ENCODE measurements at regions not wholly inside any gene's neighbourhood (a gene's known extent, or its start where the extent isn't known, plus 50 kb on each side); places are given as distances from the start of the nearest gene placed in this dataset.

GRCh38 chr3:95348879-95349278, 1286.0 kb downstream of the NSUN3 start:
- no peak for DNase-seq (ENCODE audit: low spot score in 2 of 2)
- Histone ChIP-seq H3K4me1 (no peaks in the 10 kb centered on the region), H3K9me3 (no peaks in the 10 kb centered on the region), H3K27me3 (no peaks in the 10 kb centered on the region), H3K36me3 (no peaks in the 10 kb centered on the region), H3K4me3 (no peak overlapping the region), H3K27ac (no peak overlapping the region)
- no peak for TF ChIP-seq EP300 (IDR thresholded peaks at IDR 0.05)
- no peak for TF ChIP-seq POLR2AphosphoS5 (IDR thresholded peaks at IDR 0.05)
- TF ChIP-seq CTCF (IDR thresholded peaks at IDR 0.05), result no peak
- TF ChIP-seq POLR2A (IDR thresholded peaks at IDR 0.05), result no peak
- 86% methylated on average over 3 of the region's 3 CpGs for WGBS

DNA sequence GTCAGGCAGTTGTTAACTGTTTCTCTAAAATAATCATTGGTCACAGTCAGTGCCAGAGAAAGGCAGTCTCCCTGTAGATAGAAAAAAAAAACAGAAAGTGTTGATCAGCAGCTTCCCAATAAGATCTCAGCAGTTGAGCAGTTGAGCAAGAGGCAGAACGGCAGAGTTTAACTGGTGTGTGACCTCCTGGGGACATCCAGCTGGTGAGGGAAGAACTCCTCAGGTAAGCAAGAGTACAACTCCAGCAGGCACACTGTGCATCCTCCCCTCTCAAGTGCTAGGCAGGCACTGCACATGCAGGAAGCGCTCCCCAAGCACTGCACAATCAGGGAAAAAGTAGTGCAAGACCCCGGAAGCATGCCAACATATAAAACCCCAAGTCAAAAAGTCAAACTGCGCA, 1287.2 kb downstream of the NSUN3 start:
- no peaks in the 10 kb centered on the region for H3K4me1 ChIP-seq
- H3K36me3 ChIP-seq, result no peaks in the 10 kb centered on the region
- TF ChIP-seq CTCF (IDR thresholded peaks at IDR 0.05) (no peak), POLR2A (IDR thresholded peaks at IDR 0.05) (no peak), POLR2AphosphoS5 (IDR thresholded peaks at IDR 0.05) (no peak), EP300 (IDR thresholded peaks at IDR 0.05) (no peak)
- H3K27me3 ChIP-seq, result no peaks in the 10 kb centered on the region
- 82% methylated on average over 4 of the region's 4 CpGs for WGBS
- no peak overlapping the region for H3K27ac ChIP-seq
- no peaks in the 10 kb centered on the region for H3K9me3 ChIP-seq
- no peak overlapping the region for H3K4me3 ChIP-seq
- no peak for DNase-seq (ENCODE audit: low spot score in 2 of 2)

- Histone ChIP-seq H3K9me3 (no peaks in the 10 kb centered on the region), H3K36me3 (no peaks in the 10 kb centered on the region), H3K27ac (no peak overlapping the region), H3K4me1 (no peaks in the 10 kb centered on the region), H3K4me3 (no peak overlapping the region), H3K27me3 (no peaks in the 10 kb centered on the region)
- no peak for DNase-seq (ENCODE audit: low spot score in 2 of 2)
- 41% methylated on average over 2 of the region's 2 CpGs for WGBS
- TF ChIP-seq EP300 (IDR thresholded peaks at IDR 0.05) (no peak), POLR2AphosphoS5 (IDR thresholded peaks at IDR 0.05) (no peak), POLR2A (IDR thresholded peaks at IDR 0.05) (no peak), CTCF (IDR thresholded peaks at IDR 0.05) (no peak)
Observed at GRCh38 chr3:95351158-95351557, 1288.3 kb downstream of the NSUN3 start.

- H3K4me1 ChIP-seq, result no peaks in the 10 kb centered on the region
- H3K27me3 ChIP-seq, result no peaks in the 10 kb centered on the region
- DNase-seq (ENCODE audit: low spot score in 2 of 2), result no peak
- WGBS, result 12% methylated on average over 1 of the region's 1 CpG
- H3K4me3 ChIP-seq, result no peak overlapping the region
- H3K27ac ChIP-seq, result no peak overlapping the region
- no peaks in the 10 kb centered on the region for H3K9me3 ChIP-seq
- TF ChIP-seq POLR2AphosphoS5 (IDR thresholded peaks at IDR 0.05), result no peak
- TF ChIP-seq POLR2A (IDR thresholded peaks at IDR 0.05), result no peak
- no peak for TF ChIP-seq EP300 (IDR thresholded peaks at IDR 0.05)
- no peak for TF ChIP-seq CTCF (IDR thresholded peaks at IDR 0.05)
- no peaks in the 10 kb centered on the region for H3K36me3 ChIP-seq
Observed at GRCh38 chr3:95352471-95352870, 1289.6 kb downstream of the NSUN3 start.

GRCh38 chr3:95354489-95354888, 1291.6 kb downstream of the NSUN3 start:
- TF ChIP-seq CTCF (IDR thresholded peaks at IDR 0.05) (no peak), POLR2AphosphoS5 (IDR thresholded peaks at IDR 0.05) (no peak), POLR2A (IDR thresholded peaks at IDR 0.05) (no peak), EP300 (IDR thresholded peaks at IDR 0.05) (no peak)
- H3K27ac ChIP-seq, result no peak overlapping the region
- H3K27me3 ChIP-seq, result no peaks in the 10 kb centered on the region
- DNase-seq (ENCODE audit: low spot score in 2 of 2), result no peak
- WGBS, result 77% methylated on average over 2 of the region's 2 CpGs
- no peaks in the 10 kb centered on the region for H3K4me1 ChIP-seq
- no peak overlapping the region for H3K4me3 ChIP-seq
- no peaks in the 10 kb centered on the region for H3K9me3 ChIP-seq
- no peaks in the 10 kb centered on the region for H3K36me3 ChIP-seq
